GM19023 (cell line): ENCODE measurements at regions not wholly inside any gene's neighbourhood (a gene's known extent, or its start where the extent isn't known, plus 50 kb on each side); places are given as distances from the start of the nearest gene placed in this dataset.

ENCODE experiments used
- ATAC-seq: cut with Tn5 transposase; IDR thresholded peaks from one replicate; pipeline ENCODE4 v1.9.1; 2021; ENCODE audit warnings: mild to moderate bottlenecking, moderate library complexity; ENCODE audit not compliant: unreplicated experiment

- no peak for ATAC-seq
Measured at GRCh38 chr2:120986898-120987650, 251.4 kb downstream of the GLI2 start.

- no peak for ATAC-seq
Measured at GRCh38 chr2:120988051-120988699, 252.5 kb downstream of the GLI2 start.

- ATAC-seq, result no peak
Measured at GRCh38 chr2:120988700-120989511, 253.2 kb downstream of the GLI2 start.

- ATAC-seq, result no peak
Measured at GRCh38 chr2:120989512-120990441, 254.1 kb downstream of the GLI2 start.

GRCh38 chr2:120990451-120990871, 254.8 kb downstream of the GLI2 start:
- ATAC-seq, result no peak

- no peak for ATAC-seq
Measured at GRCh38 chr2:120991441-120991840, 255.8 kb downstream of the GLI2 start.

- no peak for ATAC-seq
Measured at GRCh38 chr2:120992791-120993555, 257.3 kb downstream of the GLI2 start.

- no peak for ATAC-seq
Measured at GRCh38 chr2:120993661-120994060, 258.0 kb downstream of the GLI2 start.

GRCh38 chr2:120994301-120994995, 258.8 kb downstream of the GLI2 start:
- no peak for ATAC-seq

- ATAC-seq, result no peak
Measured at GRCh38 chr2:120995152-120995551, 259.5 kb downstream of the GLI2 start.

GRCh38 chr2:120995656-120996190, 260.1 kb downstream of the GLI2 start:
- ATAC-seq, result no peak

- no peak for ATAC-seq
Measured at GRCh38 chr2:120999377-121000097, 263.9 kb downstream of the GLI2 start.

- no peak for ATAC-seq
Measured at GRCh38 chr2:121000804-121001203, 265.1 kb downstream of the GLI2 start.

GRCh38 chr2:121001641-121002040, 266.0 kb downstream of the GLI2 start:
- no peak for ATAC-seq

GRCh38 chr2:121002597-121002996, 266.9 kb downstream of the GLI2 start:
- no peak for ATAC-seq

GRCh38 chr2:121003391-121003790, 267.7 kb downstream of the GLI2 start:
- no peak for ATAC-seq

GRCh38 chr2:121004359-121004758, 268.7 kb downstream of the GLI2 start:
- ATAC-seq, result no peak

- no peak for ATAC-seq
Measured at GRCh38 chr2:121004950-121005349, 269.3 kb downstream of the GLI2 start.
